Duodenal mucosa (tissue), 2 donors: ENCODE measurements at regions not wholly inside any gene's neighbourhood (a gene's known extent, or its start where the extent isn't known, plus 50 kb on each side); places are given as distances from the start of the nearest gene placed in this dataset.
"Not testable (repeated sequence)": the region's sequence is repeated elsewhere in the genome, so short reads cannot be mapped to it uniquely, and the experiment has no call there.

ENCODE experiments used
- H3K27ac ChIP-seq: one replicate; pipeline ENCODE4 v1.7.0; 2013; ENCODE audit warnings: low read depth, low read length
- H3K27me3 ChIP-seq, 2 donors: one replicate each; pipeline ENCODE4 v1.7.0; 2013; ENCODE audit warnings: low read length in 2 of 2, control low read depth in 1 of 2; ENCODE audit not compliant: insufficient read depth in 2 of 2, control insufficient read depth in 1 of 2
- H3K36me3 ChIP-seq, 2 donors: one replicate each; pipeline ENCODE4 v1.7.0; 2013; ENCODE audit warnings: low read length in 2 of 2, control low read depth in 1 of 2; ENCODE audit not compliant: insufficient read depth in 2 of 2, control insufficient read depth in 1 of 2
- H3K4me1 ChIP-seq, 2 donors: one replicate each; pipeline ENCODE4 v1.7.0; 2013; ENCODE audit warnings: low read length in 2 of 2, control low read depth in 1 of 2; ENCODE audit not compliant: insufficient read depth in 2 of 2, control insufficient read depth in 1 of 2
- H3K4me3 ChIP-seq, 2 donors: one replicate each; pipeline ENCODE4 v1.7.0; 2013; ENCODE audit warnings: low read length in 2 of 2, low read depth in 1 of 2
- H3K9ac ChIP-seq, 2 donors: one replicate each; pipeline ENCODE4 v1.7.0; 2013; ENCODE audit warnings: low read length in 2 of 2, low read depth in 1 of 2
- H3K9me3 ChIP-seq, 2 donors: one replicate each; pipeline ENCODE4 v1.7.0; 2013; ENCODE audit warnings: low read length in 2 of 2, control low read depth in 1 of 2; ENCODE audit not compliant: control insufficient read depth in 1 of 2

DNA sequence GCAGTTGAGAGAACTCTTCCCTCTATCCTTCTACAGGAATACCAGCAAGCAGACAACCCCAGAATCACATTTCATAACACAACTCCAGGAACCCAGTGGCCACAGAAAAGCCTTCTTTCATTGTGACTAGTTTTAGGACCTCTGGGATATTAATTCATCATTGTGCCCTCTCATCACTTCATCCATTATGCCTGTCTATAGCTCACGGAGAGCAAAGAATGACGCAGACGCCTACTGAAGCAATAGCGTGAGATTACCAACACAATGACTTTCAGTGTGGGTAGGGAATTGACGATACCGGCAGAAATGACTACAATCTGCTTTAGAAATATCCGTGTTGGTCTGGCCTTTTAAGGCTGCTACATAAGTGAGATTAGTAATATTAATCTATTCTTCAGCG is 158.1 kb upstream of the FOXG1 start:
- H3K9ac ChIP-seq: no peak overlapping the region
- H3K4me3 ChIP-seq: no peak overlapping the region
- H3K4me1 ChIP-seq: no peaks in the 10 kb centered on the region
- no peaks in the 10 kb centered on the region for H3K36me3 ChIP-seq
- H3K27me3 ChIP-seq: no peaks in the 10 kb centered on the region
- H3K27ac ChIP-seq: no peak overlapping the region
- H3K9me3 ChIP-seq: no peaks in the 10 kb centered on the region

DNA sequence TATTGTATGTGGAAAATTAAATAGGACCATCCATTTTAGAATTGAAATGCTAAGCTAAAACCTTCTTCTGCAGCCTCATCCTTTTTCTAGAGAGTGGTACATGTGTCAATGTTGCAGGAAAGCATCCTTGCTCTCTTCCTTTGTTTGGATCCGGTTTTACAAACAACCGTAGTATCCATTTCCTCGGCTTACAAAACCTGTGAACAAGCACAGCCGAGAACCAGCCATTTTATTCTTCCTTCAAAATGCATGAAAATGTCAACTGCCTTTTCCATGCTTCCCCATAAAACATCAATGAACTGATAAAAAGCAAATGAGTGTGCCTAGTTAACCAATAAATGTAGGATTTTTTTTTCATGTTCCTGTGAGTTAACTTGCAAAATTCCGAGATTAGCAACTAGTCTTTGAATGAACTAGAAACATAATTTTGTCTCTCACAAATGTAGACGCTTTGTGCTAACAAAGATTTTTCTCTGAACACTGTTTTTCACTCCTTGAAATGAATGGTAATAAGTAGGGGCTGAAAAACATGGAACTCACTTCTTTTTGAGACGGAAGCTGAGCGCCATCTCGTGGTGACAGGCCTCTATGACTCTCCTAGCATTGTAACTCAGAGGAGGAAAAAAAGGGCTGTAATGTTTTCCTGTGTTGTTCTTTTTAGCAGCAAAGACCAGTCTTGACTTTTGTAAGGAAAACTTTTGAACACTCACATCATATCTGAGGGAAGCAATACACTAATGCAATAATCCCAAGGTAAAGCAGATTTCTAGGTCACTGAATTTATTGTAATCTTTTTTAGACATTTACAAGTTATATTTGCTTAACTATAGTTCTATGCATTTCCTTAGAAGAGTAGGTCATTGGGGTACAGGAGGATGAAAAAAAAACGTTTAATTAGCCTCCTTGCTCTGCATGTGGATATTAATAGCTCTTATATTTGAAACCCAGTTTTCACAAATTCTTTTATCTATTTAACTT is 157.4 kb upstream of the FOXG1 start:
- H3K9me3 ChIP-seq: no peaks in the 10 kb centered on the region
- no peak overlapping the region for H3K9ac ChIP-seq
- H3K4me1 ChIP-seq: no peaks in the 10 kb centered on the region
- H3K27me3 ChIP-seq: no peaks in the 10 kb centered on the region
- no peaks in the 10 kb centered on the region for H3K36me3 ChIP-seq
- no peak overlapping the region for H3K4me3 ChIP-seq
- no peak overlapping the region for H3K27ac ChIP-seq

DNA sequence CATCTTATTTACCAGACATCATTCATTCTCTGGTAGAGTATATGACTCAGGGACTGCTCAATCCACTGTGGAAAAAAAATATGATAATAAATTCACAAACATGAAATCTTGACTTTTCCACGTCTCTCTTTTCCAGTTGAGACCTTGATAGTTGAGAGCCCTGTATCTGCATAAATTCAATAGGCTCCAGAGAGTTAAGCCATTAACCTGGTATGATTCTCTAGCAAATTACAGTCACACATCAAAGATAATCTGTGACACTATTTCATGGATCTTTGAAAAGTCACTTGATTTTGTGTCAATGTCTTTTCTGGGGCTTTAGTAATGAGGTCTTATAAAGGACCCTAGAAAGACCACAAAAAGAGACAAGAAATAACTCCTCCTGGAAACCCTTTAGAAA is 154.2 kb upstream of the FOXG1 start:
- Histone ChIP-seq H3K27me3 (no peaks in the 10 kb centered on the region), H3K9ac (no peak overlapping the region)

DNA sequence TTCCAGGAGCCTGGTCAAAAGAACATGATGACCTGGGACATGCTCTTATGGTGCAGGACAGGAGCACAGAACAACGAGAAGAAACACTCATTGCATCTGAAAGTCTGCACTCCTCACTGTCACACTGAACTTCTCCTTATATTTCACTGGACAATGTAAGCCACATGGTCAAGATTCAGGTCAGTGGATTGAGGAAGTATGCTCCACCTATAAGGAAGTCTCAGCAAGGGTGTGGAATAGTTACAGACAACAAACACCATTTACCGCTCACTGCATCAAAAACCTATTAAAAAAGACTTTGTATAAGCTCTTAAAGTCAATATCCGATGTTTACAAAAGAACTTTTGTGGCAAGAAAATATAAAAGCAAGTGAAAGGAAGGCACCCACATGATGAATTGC is 153.1 kb upstream of the FOXG1 start:
- no peaks in the 10 kb centered on the region for H3K4me1 ChIP-seq
- no peaks in the 10 kb centered on the region for H3K27me3 ChIP-seq
- no peak overlapping the region for H3K4me3 ChIP-seq
- no peaks in the 10 kb centered on the region for H3K9me3 ChIP-seq
- H3K27ac ChIP-seq: no peak overlapping the region
- no peaks in the 10 kb centered on the region for H3K36me3 ChIP-seq
- H3K9ac ChIP-seq: no peak overlapping the region

More for the DNA sequence above, 154.2 kb upstream of the FOXG1 start:
- no peaks in the 10 kb centered on the region for H3K9me3 ChIP-seq
- H3K27ac ChIP-seq: no peak overlapping the region
- no peak overlapping the region for H3K4me3 ChIP-seq
- H3K4me1 ChIP-seq: no peaks in the 10 kb centered on the region
- no peaks in the 10 kb centered on the region for H3K36me3 ChIP-seq

DNA sequence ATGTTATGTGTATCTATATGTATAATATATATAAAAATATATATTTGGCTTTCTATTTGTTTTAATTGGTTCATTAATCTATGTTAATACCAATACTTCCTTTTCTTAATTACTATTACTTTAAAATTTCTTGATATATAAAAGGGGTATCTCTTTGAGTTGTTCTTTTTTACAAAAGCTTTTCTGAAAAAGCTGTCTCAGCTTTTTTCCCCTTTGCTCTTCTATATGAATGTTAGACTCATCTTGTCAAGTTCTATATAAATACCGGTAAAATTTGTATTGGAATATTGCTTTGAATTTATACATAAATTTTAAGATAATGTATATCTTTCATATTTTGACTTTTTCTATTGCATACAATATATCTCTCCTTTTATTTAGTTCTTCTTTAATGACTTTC is 139.8 kb upstream of the FOXG1 start:
- Histone ChIP-seq H3K27me3 (no peaks in the 10 kb centered on the region), H3K9me3 (no peaks in the 10 kb centered on the region), H3K9ac (no peak overlapping the region), H3K4me1 (no peaks in the 10 kb centered on the region), H3K36me3 (no peaks in the 10 kb centered on the region), H3K27ac (no peak overlapping the region), H3K4me3 (no peak overlapping the region)

DNA sequence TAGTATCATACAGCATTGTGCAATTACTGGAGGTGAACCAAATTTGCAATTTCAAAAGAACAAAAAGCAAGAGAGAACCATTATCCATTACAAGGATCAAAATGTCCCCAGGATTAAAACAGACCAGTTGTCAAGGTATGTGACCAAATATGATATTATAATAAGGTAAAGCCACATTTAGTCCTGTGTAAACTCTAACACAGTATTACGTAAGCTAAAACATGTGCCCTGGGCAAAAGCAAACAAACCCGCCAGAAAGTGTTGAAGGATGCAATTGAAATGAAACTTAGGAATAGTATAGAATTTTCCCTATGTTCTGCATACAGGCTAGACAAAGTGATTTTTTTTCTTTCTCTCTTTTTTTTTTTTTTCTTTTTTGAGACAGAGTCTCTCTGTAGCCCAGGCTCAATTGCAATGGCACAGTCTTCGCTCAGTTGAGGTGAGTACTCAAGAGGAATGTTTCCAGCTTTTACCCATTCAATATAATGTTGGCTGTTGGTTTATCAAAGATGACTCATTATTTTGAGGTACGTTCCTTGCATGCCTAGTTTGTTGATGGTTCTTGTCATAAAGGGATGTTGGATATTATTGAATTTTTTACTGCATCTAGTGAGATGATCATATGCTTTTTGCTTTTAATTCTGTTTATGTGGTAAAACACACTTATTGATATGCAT is 137.1 kb upstream of the FOXG1 start:
- no peaks in the 10 kb centered on the region for H3K9me3 ChIP-seq
- H3K4me3 ChIP-seq: no peak overlapping the region
- no peak overlapping the region for H3K27ac ChIP-seq
- no peaks in the 10 kb centered on the region for H3K27me3 ChIP-seq
- H3K36me3 ChIP-seq: no peaks in the 10 kb centered on the region
- H3K9ac ChIP-seq: no peak overlapping the region
- H3K4me1 ChIP-seq: no peaks in the 10 kb centered on the region

DNA sequence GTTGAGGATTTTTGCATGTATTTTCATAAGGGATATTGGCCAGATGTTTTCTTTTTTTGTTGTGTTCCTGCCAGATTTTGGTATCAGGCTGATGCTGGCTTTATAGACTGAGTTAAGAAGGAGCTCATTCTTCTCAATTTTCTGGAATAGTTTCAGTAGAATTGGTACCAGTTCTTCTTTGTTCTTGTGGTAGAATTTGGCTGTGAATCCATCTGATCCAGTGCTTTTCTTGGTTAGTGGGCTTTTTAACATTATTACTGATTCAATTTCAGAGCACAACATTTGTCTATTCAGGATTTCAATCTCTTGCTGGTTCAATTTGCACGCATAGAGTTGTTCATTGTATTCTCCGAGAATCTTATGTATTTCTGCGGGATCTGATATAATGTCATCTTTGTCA is 136.5 kb upstream of the FOXG1 start:
- no peaks in the 10 kb centered on the region for H3K27me3 ChIP-seq
- no peak overlapping the region for H3K27ac ChIP-seq
- H3K9me3 ChIP-seq: no peaks in the 10 kb centered on the region
- no peaks in the 10 kb centered on the region for H3K36me3 ChIP-seq
- no peak overlapping the region for H3K9ac ChIP-seq
- H3K4me3 ChIP-seq: no peak overlapping the region
- no peaks in the 10 kb centered on the region for H3K4me1 ChIP-seq

DNA sequence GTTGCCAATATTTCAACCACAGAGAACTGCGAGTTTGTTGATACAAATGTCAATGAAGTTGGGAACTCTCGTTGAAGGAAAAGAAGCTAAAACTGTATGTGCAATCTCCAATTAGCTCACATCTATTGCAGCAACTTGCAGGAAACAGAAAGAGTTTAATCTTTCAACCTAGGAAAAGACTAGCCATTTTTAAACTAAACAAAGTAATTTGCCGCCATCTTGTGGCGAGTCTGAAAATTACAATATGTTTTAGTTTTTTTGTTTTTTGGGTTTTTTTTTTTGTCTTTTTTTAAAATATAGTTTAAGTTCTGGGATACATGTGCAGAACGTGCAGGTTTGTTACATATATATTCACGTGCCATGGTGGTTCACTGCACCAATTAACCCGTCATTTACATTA is 131.2 kb upstream of the FOXG1 start:
- no peak overlapping the region for H3K27ac ChIP-seq
- H3K36me3 ChIP-seq: no peaks in the 10 kb centered on the region
- no peak overlapping the region for H3K4me3 ChIP-seq
- no peaks in the 10 kb centered on the region for H3K9me3 ChIP-seq
- H3K9ac ChIP-seq: no peak overlapping the region
- H3K4me1 ChIP-seq: no peaks in the 10 kb centered on the region
- no peaks in the 10 kb centered on the region for H3K27me3 ChIP-seq

DNA sequence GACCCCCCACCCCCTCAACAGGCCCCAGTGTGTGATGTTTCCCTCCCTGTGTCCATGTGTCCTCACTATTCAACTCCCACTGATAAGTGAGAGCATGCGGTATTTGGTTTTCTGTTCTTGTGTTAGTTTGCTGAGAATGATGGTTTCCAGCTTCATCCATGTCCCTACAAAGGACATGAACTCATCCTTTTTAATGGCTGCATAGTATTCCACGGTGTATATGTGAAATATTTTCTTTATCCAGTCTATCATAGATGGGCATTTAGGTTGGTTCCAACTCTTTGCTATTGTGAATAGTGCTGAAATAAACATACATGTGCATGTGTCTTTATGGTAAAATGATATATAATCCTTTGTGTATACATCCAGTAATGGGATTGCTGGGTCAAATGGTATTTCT is 130.8 kb upstream of the FOXG1 start:
- H3K36me3 ChIP-seq, H3K4me3 ChIP-seq, H3K9ac ChIP-seq, H3K9me3 ChIP-seq, H3K4me1 ChIP-seq, H3K27ac ChIP-seq, H3K27me3 ChIP-seq: not testable (repeated sequence)

DNA sequence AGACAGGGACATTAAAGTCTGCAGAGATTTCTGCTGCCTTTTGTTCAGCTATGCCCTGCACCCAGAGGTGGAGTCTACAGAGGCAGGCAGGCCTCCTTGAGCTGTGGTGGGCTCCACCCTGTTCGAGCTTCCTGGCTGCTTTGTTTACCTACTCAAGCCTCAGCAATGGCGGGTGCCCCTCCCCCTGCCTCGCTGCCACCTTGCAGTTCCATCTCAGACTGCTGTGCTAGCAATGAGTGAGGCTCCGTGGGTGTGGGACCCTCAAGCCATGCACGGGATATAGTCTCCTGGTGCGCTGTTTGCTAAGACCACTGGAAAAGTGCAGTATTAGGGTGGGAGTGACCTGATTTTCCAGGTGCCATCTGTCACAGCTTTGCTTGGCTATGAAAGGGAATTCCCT is 125.4 kb upstream of the FOXG1 start:
- H3K9me3 ChIP-seq, H3K27me3 ChIP-seq, H3K4me3 ChIP-seq, H3K4me1 ChIP-seq, H3K9ac ChIP-seq, H3K27ac ChIP-seq, H3K36me3 ChIP-seq: not testable (repeated sequence)
